ENCODE measurements at regions not wholly inside any gene's neighbourhood (a gene's known extent, or its start where the extent isn't known, plus 50 kb on each side); places are given as distances from the start of the nearest gene placed in this dataset.

DNA sequence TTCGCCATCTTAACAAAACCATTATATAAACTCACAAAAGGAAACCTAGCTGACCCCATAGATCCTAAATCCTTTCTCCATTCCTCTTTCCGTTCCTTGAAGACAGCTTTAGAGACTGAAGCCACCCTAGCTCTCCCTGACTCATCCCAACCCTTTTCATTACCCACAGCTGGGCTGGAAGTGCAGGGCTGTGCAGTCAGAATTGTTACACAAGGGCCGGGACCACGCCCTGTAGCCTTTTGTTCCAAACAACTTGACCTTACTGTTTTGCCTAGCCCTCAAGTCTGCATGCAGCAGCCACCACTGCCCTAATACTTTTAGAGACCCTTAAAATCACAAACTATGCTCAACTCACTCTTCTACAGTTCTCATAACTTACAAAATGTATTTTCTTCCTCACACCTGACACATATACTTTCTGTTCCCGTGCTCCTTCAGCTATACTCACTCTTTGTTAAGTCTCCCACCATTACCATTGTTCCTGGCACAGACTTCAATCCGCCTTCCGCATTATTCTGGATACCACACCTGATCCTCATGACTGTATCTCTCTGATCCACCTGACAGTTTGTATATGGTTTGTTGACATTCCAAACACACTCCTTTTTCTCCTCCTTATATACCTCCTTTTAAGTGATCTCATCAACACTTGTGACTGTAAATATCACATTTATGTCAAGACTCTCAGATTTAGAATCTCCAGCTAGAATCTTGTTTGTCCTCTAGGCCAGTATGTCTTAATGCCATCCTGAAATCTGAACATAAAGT lies 208.7 kb downstream of the KITLG start:
- Mint-ChIP-seq H3K4me3 (ENCODE audit: unreplicated experiment) (no peak overlapping the region), H3K9me3 (ENCODE audit: low read depth) (no peaks in the 10 kb centered on the region), H3K27me3 (ENCODE audit: low read depth) (no peaks in the 10 kb centered on the region), H3K27ac (ENCODE audit: unreplicated experiment) (no peak overlapping the region), H3K36me3 (ENCODE audit: low read depth) (no peaks in the 10 kb centered on the region), H3K4me1 (ENCODE audit: low read depth) (no peaks in the 10 kb centered on the region)
- TF ChIP-seq, protein P1, sequence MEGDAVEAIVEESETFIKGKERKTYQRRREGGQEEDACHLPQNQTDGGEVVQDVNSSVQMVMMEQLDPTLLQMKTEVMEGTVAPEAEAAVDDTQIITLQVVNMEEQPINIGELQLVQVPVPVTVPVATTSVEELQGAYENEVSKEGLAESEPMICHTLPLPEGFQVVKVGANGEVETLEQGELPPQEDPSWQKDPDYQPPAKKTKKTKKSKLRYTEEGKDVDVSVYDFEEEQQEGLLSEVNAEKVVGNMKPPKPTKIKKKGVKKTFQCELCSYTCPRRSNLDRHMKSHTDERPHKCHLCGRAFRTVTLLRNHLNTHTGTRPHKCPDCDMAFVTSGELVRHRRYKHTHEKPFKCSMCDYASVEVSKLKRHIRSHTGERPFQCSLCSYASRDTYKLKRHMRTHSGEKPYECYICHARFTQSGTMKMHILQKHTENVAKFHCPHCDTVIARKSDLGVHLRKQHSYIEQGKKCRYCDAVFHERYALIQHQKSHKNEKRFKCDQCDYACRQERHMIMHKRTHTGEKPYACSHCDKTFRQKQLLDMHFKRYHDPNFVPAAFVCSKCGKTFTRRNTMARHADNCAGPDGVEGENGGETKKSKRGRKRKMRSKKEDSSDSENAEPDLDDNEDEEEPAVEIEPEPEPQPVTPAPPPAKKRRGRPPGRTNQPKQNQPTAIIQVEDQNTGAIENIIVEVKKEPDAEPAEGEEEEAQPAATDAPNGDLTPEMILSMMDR (IDR thresholded peaks at IDR 0.05) = no peak
- no peak for DNase-seq (ENCODE audit: low spot score)

DNA sequence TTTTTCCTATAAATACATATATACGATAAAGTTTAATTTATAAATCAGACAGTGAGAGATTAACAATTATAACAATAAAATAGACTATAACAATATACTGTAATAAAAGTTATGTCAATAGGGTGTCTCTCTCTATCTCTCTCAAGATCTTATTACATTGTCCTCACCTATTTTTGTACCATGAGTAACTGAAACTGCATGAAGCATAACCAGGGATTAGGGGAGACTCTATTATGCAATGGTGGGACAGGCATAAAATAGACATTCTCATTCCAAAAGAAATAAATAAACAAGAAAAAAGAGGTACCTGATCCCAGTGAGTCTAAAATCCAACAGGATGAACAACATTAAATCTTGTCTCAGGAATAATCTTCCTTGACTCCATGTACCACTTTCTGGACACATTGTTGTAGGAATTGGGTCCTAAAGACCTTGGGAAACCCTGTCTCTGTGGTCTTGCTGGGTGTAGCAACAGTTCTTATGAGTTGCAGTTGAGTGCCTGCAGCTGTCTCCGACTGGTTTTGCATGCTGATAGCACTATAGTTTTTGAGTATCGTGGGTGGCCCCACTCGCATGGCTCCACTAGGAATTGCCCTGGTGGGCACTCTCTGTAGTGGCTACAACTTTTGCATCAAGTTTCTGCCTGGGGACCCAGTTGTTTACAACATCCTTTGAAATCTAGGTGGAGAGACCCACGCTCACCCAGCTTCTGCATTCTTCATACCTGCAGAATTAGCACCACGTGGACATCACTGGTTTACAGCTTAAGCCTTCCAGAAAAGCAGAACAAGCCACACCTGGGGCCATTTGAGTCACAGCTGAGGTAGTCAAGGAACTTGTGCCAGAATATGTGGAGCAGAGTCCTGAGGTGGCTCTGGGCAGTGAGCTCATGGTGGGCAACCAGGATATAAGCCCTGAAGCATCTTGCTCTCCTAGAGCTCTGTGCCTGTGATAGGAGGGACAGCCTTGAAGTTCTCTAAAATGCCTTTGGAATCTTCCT lies 204.7 kb downstream of the KITLG start:
- Mint-ChIP-seq H3K4me3 (ENCODE audit: unreplicated experiment) (no peak overlapping the region), H3K9me3 (ENCODE audit: low read depth) (no peaks in the 10 kb centered on the region), H3K27ac (ENCODE audit: unreplicated experiment) (no peak overlapping the region), H3K36me3 (ENCODE audit: low read depth) (no peaks in the 10 kb centered on the region), H3K4me1 (ENCODE audit: low read depth) (no peaks in the 10 kb centered on the region), H3K27me3 (ENCODE audit: low read depth) (no peaks in the 10 kb centered on the region)
- TF ChIP-seq, protein P1 (IDR thresholded peaks at IDR 0.05) = no peak
- DNase-seq (ENCODE audit: low spot score) = no peak

DNA sequence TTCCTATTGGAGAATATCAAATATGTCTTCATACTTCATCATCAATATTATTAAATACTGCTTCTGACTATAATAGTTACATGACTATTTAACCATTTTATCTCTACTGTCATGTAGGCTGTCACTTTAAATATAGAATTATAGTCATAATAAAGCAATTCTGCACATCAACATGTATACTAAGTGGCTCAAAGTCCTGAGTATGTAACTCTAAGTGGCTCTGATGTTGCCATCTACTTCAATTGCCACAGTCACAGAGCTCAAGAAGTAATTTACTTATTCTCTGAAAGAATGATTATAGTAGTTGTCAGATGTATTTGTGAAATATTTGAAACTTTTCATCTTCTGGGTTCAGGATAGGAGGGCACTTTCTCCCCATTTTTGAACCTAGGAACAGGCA lies 202.3 kb downstream of the KITLG start:
- TF ChIP-seq, protein P1 (IDR thresholded peaks at IDR 0.05) = no peak
- Mint-ChIP-seq H3K4me3 (ENCODE audit: unreplicated experiment) (no peak overlapping the region), H3K9me3 (ENCODE audit: low read depth) (no peaks in the 10 kb centered on the region), H3K36me3 (ENCODE audit: low read depth) (no peaks in the 10 kb centered on the region), H3K4me1 (ENCODE audit: low read depth) (no peaks in the 10 kb centered on the region), H3K27me3 (ENCODE audit: low read depth) (no peaks in the 10 kb centered on the region), H3K27ac (ENCODE audit: unreplicated experiment) (no peak overlapping the region)
- DNase-seq (ENCODE audit: low spot score) = no peak

GRCh38 chr12:88381466-88381865 lies 198.8 kb downstream of the KITLG start:
- no peak for DNase-seq (ENCODE audit: low spot score)
- no peaks in the 10 kb centered on the region for H3K4me1 Mint-ChIP-seq (ENCODE audit: low read depth)

GRCh38 chr12:88383405-88383804 lies 196.9 kb downstream of the KITLG start:
- H3K36me3 Mint-ChIP-seq (ENCODE audit: low read depth) = no peaks in the 10 kb centered on the region
- no peak overlapping the region for H3K27ac Mint-ChIP-seq (ENCODE audit: unreplicated experiment)
- no peaks in the 10 kb centered on the region for H3K9me3 Mint-ChIP-seq (ENCODE audit: low read depth)
- H3K4me3 Mint-ChIP-seq (ENCODE audit: unreplicated experiment) = no peak overlapping the region
- TF ChIP-seq, protein P1 (IDR thresholded peaks at IDR 0.05) = no peak
- no peak for DNase-seq (ENCODE audit: low spot score)
- no peaks in the 10 kb centered on the region for H3K27me3 Mint-ChIP-seq (ENCODE audit: low read depth)
- no peaks in the 10 kb centered on the region for H3K4me1 Mint-ChIP-seq (ENCODE audit: low read depth)

More at GRCh38 chr12:88381466-88381865, 198.8 kb downstream of the KITLG start:
- Mint-ChIP-seq H3K27ac (ENCODE audit: unreplicated experiment) (no peak overlapping the region), H3K36me3 (ENCODE audit: low read depth) (no peaks in the 10 kb centered on the region), H3K4me3 (ENCODE audit: unreplicated experiment) (no peak overlapping the region), H3K9me3 (ENCODE audit: low read depth) (no peaks in the 10 kb centered on the region), H3K27me3 (ENCODE audit: low read depth) (no peaks in the 10 kb centered on the region)
- TF ChIP-seq, protein P1 (IDR thresholded peaks at IDR 0.05) = no peak
